Fibroblast of lung (primary cell): ENCODE measurements at regions not wholly inside any gene's neighbourhood (a gene's known extent, or its start where the extent isn't known, plus 50 kb on each side); places are given as distances from the start of the nearest gene placed in this dataset.

Experiments used
- DNase-seq, 2 donors: peaks; one replicate each; pipeline versions ENCODE4 v3.0.0 to v3.0.0-alpha.2; 2010; ENCODE audit warnings: low read depth in 2 of 2
- H2AFZ ChIP-seq: 2 replicates; pipeline ENCODE4 v1.5.1; 2012; ENCODE audit warnings: low read length, control low read depth, inconsistent platforms
- H3K27ac ChIP-seq: 2 replicates; pipeline ENCODE4 v1.5.1; 2011; ENCODE audit warnings: low read length, control low read depth; ENCODE audit not compliant: insufficient read depth
- H3K27me3 ChIP-seq: 2 replicates; pipeline ENCODE4 v1.5.1; 2011; ENCODE audit warnings: mild to moderate bottlenecking, low read length; ENCODE audit not compliant: control insufficient read depth, insufficient read depth
- H3K36me3 ChIP-seq: 2 replicates; pipeline ENCODE4 v1.5.1; 2011; ENCODE audit warnings: low read length; ENCODE audit not compliant: control insufficient read depth, insufficient read depth
- H3K4me1 ChIP-seq: 2 replicates; pipeline ENCODE4 v1.5.1; 2011; ENCODE audit warnings: low read length; ENCODE audit not compliant: control insufficient read depth, insufficient read depth; ENCODE audit errors: extremely low read depth
- H3K4me2 ChIP-seq: 2 replicates; pipeline ENCODE4 v1.5.1; 2011; ENCODE audit warnings: low read length, control low read depth; ENCODE audit not compliant: insufficient read depth; ENCODE audit errors: extremely low read depth
- H3K4me3 ChIP-seq, 4 experiments: fragments of 200-600 bp in 1 of 4; sonication (generic) in 1 of 4; replicated peaks in 1 of 4; 2 replicates each; pipeline ENCODE4 v1.5.1; 2011 to 2016; ENCODE audit warnings: low read length in 4 of 4, low read depth in 3 of 4, mild to moderate bottlenecking in 3 of 4, control low read depth in 2 of 4, inconsistent platforms in 1 of 4, mixed read lengths in 1 of 4; ENCODE audit not compliant: insufficient read depth in 1 of 4; ENCODE audit errors: control extremely low read depth in 1 of 4
- H3K79me2 ChIP-seq: 2 replicates; pipeline ENCODE4 v1.5.1; 2012; ENCODE audit warnings: mild to moderate bottlenecking, low read length, inconsistent platforms; ENCODE audit not compliant: control insufficient read depth, insufficient read depth
- H3K9ac ChIP-seq: 2 replicates; pipeline ENCODE4 v1.5.1; 2011; ENCODE audit warnings: mild to moderate bottlenecking, low read length, control low read depth; ENCODE audit not compliant: insufficient read depth
- H3K9me3 ChIP-seq: 2 replicates; pipeline ENCODE4 v1.5.1; 2012; ENCODE audit warnings: low read depth, low read length; ENCODE audit not compliant: control insufficient read depth, insufficient read depth
- H4K20me1 ChIP-seq: 2 replicates; pipeline ENCODE4 v1.5.1; 2011; ENCODE audit warnings: low read length; ENCODE audit not compliant: control insufficient read depth, insufficient read depth; ENCODE audit errors: extremely low read depth
- EZH2 ChIP-seq: IDR thresholded peaks from 2 replicates; pipeline ENCODE4 v1.5.1; 2012; ENCODE audit warnings: low read length, control low read depth, mild to moderate bottlenecking; ENCODE audit errors: missing control alignments
- TF ChIP-seq, protein P1 (sequence below), 2 donors: IDR thresholded peaks in 1 of 2; conservative IDR thresholded peaks in 1 of 2; 1 replicate in 1 of 2; 2 replicates in 1 of 2; pipeline ENCODE4 v1.5.1; 2011 to 2012; ENCODE audit warnings: low read length in 2 of 2, control low read depth in 1 of 2, inconsistent platforms in 1 of 2, low read depth in 1 of 2, mild to moderate bottlenecking in 1 of 2

DNA sequence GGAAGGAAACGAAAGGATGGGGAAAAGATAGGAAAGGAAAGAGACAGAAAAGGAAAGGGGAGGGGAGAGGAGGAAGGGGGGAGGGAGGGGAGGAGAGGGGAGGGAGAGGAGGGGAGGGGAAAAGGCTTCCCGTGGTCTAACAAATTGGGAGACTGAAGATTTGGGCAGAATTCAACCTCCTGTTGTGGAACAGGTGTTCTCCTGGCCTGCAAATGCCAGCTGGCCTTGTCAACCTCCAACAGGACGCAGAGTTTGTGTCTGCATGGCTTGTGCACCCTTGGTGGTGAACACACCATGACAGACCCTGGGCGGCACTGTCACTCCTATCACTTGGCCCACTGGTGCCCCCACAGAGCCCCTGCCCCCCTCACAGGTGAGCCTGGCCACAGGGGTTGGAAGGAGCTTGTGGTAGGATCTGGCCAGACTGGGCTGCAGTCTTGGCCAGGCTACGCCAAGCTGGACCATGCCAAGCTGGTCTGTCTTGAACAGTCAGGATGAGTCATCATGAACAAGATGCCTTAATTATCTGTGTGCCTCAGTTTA lies 321.6 kb downstream of the BCL11B start:
- H3K9me3 ChIP-seq = no peaks in the 10 kb centered on the region
- H3K79me2 ChIP-seq = no peaks in the 10 kb centered on the region
- H4K20me1 ChIP-seq = no peaks in the 10 kb centered on the region
- no peak overlapping the region for H3K4me2 ChIP-seq
- DNase-seq = no peak
- TF ChIP-seq, protein P1, sequence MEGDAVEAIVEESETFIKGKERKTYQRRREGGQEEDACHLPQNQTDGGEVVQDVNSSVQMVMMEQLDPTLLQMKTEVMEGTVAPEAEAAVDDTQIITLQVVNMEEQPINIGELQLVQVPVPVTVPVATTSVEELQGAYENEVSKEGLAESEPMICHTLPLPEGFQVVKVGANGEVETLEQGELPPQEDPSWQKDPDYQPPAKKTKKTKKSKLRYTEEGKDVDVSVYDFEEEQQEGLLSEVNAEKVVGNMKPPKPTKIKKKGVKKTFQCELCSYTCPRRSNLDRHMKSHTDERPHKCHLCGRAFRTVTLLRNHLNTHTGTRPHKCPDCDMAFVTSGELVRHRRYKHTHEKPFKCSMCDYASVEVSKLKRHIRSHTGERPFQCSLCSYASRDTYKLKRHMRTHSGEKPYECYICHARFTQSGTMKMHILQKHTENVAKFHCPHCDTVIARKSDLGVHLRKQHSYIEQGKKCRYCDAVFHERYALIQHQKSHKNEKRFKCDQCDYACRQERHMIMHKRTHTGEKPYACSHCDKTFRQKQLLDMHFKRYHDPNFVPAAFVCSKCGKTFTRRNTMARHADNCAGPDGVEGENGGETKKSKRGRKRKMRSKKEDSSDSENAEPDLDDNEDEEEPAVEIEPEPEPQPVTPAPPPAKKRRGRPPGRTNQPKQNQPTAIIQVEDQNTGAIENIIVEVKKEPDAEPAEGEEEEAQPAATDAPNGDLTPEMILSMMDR (conservative IDR thresholded peaks at IDR 0.05 in 1 of 2, IDR thresholded peaks at IDR 0.05 in 1 of 2; ENCODE audit: low read depth in 1 of 2, low read length in 2 of 2) = no peak
- no peak for TF ChIP-seq EZH2
- no peak overlapping the region for H3K27ac ChIP-seq
- H3K4me3 ChIP-seq = no peak overlapping the region
- no peaks in the 10 kb centered on the region for H3K27me3 ChIP-seq
- no peaks in the 10 kb centered on the region for H3K36me3 ChIP-seq
- no peak overlapping the region for H2AFZ ChIP-seq
- no peak overlapping the region for H3K9ac ChIP-seq
- no peaks in the 10 kb centered on the region for H3K4me1 ChIP-seq

DNA sequence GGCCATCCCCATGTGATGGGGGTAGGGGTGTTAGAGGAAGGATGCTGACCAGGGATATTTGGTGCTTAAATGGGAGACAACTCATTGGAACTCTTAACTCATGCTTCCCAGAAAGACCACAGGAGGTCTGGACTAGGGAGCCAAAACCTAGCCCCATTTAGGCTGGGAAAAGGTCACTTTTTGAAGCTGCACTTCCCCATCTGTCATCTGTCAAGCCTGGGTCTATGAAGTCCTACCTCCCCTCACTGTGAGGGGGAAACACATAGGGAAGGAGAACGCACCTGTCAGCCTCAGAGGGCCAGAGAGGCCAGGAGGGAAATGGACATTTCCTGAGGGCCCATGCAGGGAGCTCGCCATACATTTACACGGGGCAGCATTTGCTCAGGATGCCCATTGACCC lies 321.0 kb downstream of the BCL11B start:
- Histone ChIP-seq H3K4me1 (no peaks in the 10 kb centered on the region), H3K27me3 (no peaks in the 10 kb centered on the region), H3K4me3 (no peak overlapping the region), H3K9me3 (no peaks in the 10 kb centered on the region), H3K9ac (no peak overlapping the region), H3K36me3 (no peaks in the 10 kb centered on the region), H3K79me2 (no peaks in the 10 kb centered on the region), H3K4me2 (no peak overlapping the region), H2AFZ (no peak overlapping the region), H3K27ac (no peak overlapping the region), H4K20me1 (no peaks in the 10 kb centered on the region)
- DNase-seq = no peak
- no peak for TF ChIP-seq EZH2
- TF ChIP-seq, protein P1 (conservative IDR thresholded peaks at IDR 0.05 in 1 of 2, IDR thresholded peaks at IDR 0.05 in 1 of 2; ENCODE audit: low read depth in 1 of 2, low read length in 2 of 2) = no peak

DNA sequence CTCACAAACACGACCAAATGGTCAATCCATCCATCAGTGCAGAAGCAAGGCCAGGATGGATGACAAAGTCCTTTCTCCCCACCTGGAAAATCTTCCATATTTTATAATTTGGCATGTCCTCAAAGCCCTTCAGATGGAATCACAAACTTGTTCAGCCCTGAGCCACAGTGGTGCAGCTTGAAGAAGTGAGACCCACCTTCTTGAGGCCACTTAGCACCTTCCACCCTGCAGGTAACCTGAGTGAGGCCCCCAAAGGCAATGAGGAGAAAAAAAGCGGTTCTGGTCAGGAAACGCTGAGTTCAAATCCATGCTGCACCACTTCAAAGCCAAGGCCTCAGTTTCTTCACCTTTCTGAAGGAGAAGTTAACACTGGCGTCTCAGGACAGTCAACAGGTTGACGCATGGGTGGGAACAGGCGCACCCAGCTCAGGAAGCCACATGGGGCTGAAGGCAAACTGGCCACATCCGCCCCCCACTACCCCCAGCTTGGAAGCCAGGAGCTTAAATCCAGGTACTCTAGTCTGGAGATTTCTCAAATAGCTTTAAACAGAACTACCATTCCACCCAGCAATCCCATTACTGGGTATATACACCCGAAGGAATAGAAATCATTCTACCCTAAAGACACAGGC lies 320.4 kb downstream of the BCL11B start:
- H3K9me3 ChIP-seq = no peaks in the 10 kb centered on the region
- H4K20me1 ChIP-seq = no peaks in the 10 kb centered on the region
- H2AFZ ChIP-seq = no peak overlapping the region
- H3K27me3 ChIP-seq = no peaks in the 10 kb centered on the region
- H3K36me3 ChIP-seq = no peaks in the 10 kb centered on the region
- H3K27ac ChIP-seq = no peak overlapping the region
- TF ChIP-seq EZH2 = no peak
- TF ChIP-seq, protein P1 (conservative IDR thresholded peaks at IDR 0.05 in 1 of 2, IDR thresholded peaks at IDR 0.05 in 1 of 2; ENCODE audit: low read depth in 1 of 2, low read length in 2 of 2) = no peak
- H3K4me1 ChIP-seq = no peaks in the 10 kb centered on the region
- H3K4me2 ChIP-seq = no peak overlapping the region
- H3K9ac ChIP-seq = no peak overlapping the region
- DNase-seq = no peak
- no peaks in the 10 kb centered on the region for H3K79me2 ChIP-seq
- H3K4me3 ChIP-seq = no peak overlapping the region
